Brain microvascular endothelial cell (primary cell): ENCODE measurements at regions not wholly inside any gene's neighbourhood (a gene's known extent, or its start where the extent isn't known, plus 50 kb on each side); places are given as distances from the start of the nearest gene placed in this dataset.

Source experiments
- DNase-seq: peaks from one replicate; pipeline ENCODE4 v3.0.0-alpha.2; 2020
- H3K27ac ChIP-seq: fragments of 250-450 bp; sonication (Bioruptor Pico); 2 replicates; pipeline ENCODE4 v1.5.1; 2020; ENCODE audit warnings: mild to moderate bottlenecking, moderate library complexity
- H3K27me3 ChIP-seq: fragments of 250-450 bp; sonication (Bioruptor Pico); replicated peaks from 2 replicates; pipeline ENCODE4 v1.5.1; 2020; ENCODE audit warnings: mild to moderate bottlenecking
- H3K36me3 ChIP-seq: fragments of 250-450 bp; sonication (Bioruptor Pico); replicated peaks from 2 replicates; pipeline ENCODE4 v1.5.1; 2020; ENCODE audit warnings: mild to moderate bottlenecking
- H3K4me3 ChIP-seq: 2 replicates; pipeline ENCODE4 v1.5.1; 2011; ENCODE audit warnings: low read depth, mild to moderate bottlenecking, control low read depth, low read length, moderate library complexity
- in situ Hi-C: cut with HindIII; loops from 2 replicates; pipeline ENCODE4 v1.10.0; 2017; ENCODE audit warnings: low sequenced_read_pairs, low pct_ligation_motif_present
- TF ChIP-seq, protein P1 (sequence below): IDR thresholded peaks from 2 replicates; pipeline ENCODE4 v1.5.1; 2011; ENCODE audit warnings: low read depth, mild to moderate bottlenecking, moderate library complexity, low read length, control low read depth, inconsistent platforms; ENCODE audit errors: missing control alignments

DNA sequence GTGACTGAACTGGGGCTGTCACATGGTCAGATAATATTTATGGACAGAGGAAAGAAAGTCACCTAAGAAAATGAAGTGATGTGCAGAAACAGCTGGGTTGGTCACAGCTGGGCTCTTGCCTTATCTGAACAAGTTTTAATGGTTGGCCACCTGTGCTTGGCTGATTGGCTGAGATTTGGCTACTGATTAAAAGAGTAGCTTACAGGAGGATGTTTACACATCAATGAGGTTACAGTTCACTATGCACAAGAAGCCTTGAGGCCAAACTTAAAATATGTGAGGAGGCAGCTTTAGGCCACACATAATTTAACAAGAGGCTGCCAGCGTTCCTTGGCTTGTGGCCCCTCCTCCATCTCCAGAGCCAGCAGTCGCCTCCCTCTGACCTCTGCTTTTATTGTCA, 99.2 kb upstream of the C1QTNF9B start:
- no peak overlapping the region for H3K27ac ChIP-seq
- TF ChIP-seq, protein P1, sequence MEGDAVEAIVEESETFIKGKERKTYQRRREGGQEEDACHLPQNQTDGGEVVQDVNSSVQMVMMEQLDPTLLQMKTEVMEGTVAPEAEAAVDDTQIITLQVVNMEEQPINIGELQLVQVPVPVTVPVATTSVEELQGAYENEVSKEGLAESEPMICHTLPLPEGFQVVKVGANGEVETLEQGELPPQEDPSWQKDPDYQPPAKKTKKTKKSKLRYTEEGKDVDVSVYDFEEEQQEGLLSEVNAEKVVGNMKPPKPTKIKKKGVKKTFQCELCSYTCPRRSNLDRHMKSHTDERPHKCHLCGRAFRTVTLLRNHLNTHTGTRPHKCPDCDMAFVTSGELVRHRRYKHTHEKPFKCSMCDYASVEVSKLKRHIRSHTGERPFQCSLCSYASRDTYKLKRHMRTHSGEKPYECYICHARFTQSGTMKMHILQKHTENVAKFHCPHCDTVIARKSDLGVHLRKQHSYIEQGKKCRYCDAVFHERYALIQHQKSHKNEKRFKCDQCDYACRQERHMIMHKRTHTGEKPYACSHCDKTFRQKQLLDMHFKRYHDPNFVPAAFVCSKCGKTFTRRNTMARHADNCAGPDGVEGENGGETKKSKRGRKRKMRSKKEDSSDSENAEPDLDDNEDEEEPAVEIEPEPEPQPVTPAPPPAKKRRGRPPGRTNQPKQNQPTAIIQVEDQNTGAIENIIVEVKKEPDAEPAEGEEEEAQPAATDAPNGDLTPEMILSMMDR = no peak
- no peaks in the 10 kb centered on the region for H3K36me3 ChIP-seq
- H3K4me3 ChIP-seq = no peak overlapping the region
- no peaks in the 10 kb centered on the region for H3K27me3 ChIP-seq
- in situ Hi-C loops = no loop called here
- no peak for DNase-seq

DNA sequence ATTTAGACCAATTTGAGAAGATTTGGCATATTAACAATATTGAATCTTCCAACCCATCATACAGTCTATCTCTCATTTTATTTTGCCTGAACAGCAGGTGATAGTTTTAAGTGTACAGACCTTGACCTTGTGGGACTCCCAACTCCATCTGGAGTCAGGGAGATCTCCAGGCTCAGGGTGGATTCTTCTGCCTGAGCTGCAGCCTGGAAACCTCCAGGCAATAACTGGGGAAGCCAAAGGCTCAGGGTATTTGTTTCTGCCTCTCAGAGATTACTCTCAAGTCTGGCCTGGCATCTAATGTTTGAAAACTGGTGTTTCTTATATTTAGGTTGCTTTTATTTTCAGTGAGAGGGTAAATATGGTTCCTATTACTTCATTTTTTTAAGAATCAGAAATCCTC, 102.1 kb upstream of the C1QTNF9B start:
- no peaks in the 10 kb centered on the region for H3K27me3 ChIP-seq
- no peaks in the 10 kb centered on the region for H3K36me3 ChIP-seq
- in situ Hi-C loops = no loop called here
- DNase-seq = no peak
- no peak overlapping the region for H3K4me3 ChIP-seq
- H3K27ac ChIP-seq = no peak overlapping the region
- TF ChIP-seq, protein P1 = no peak

DNA sequence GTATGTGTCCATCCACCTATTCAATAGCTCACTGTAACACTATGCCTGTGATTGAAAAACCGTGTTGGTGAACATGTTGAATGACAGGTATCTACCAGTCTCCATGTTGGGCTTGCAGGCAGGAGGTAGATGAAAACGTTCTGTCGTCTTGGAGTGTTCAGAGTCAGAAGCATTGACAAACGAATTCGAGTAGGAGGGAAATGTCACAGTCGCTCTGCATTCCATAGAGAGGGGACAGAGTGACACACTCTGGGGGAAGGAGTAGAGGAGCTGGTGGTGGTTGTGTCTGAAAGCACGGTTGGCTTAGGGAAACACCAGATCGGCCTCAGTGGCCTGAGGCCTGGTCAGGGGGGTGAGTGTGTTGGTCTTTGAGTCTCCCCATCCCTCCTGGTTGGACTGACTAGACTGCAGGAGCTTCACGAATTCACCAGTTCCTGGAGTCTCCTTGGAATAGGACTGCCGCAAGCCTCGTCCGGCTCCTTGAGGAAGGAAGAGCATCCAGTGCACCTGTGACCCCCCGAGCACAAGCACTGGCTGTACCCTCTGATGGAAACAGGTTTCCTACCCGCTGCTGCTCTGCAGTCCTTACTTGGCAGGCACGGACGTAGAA, 105.0 kb upstream of the C1QTNF9B start:
- TF ChIP-seq, protein P1 = no peak
- Histone ChIP-seq H3K36me3 (no peaks in the 10 kb centered on the region), H3K4me3 (no peak overlapping the region), H3K27me3 (no peaks in the 10 kb centered on the region), H3K27ac (no peak overlapping the region)
- in situ Hi-C loops = loop anchor here (25.0 kb wide), 1 partner anchor 210 kb away; no protein-coding TSS in a partner anchor
- DNase-seq = no peak

DNA sequence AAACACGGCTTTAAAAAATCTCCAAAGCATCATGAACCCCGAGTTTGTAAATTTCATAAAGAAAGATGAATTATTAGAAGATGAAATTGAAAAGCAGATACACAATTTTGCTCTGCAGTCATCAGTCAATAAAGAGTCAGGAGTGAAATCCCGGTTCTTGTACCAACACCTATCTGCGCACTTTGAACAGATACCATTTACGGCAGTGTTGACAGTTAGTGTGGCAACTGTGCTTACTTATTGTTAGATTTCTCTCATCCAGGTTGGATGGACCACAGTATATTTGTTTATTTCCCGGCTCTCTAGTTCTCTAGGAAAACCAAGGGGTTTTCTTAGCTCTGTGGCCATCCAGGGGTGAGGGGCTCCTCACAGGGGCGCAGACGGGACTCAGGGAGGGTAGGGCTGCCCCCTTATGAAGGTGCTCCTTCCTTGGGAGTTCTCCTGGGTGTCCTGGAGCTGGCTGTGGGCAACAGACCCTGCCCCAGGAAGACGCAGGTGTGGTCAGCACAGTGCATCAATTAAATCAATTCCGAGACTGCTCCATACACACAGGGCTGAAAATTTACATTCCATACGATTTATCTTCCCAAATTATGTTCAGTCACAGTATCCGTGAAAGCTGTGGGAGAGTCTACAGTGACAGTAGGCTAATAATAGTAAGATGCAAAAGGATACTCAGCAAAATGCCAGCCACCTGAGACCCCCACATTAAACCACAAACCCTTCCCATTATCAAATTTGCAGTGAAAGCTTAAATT, 107.0 kb upstream of the C1QTNF9B start:
- in situ Hi-C loops = loop anchor here (25.0 kb wide), 1 partner anchor 208 kb away; no protein-coding TSS in a partner anchor
- H3K27me3 ChIP-seq = no peaks in the 10 kb centered on the region
- no peak overlapping the region for H3K4me3 ChIP-seq
- no peak overlapping the region for H3K27ac ChIP-seq
- no peaks in the 10 kb centered on the region for H3K36me3 ChIP-seq
- TF ChIP-seq, protein P1 = no peak
- no peak for DNase-seq

DNA sequence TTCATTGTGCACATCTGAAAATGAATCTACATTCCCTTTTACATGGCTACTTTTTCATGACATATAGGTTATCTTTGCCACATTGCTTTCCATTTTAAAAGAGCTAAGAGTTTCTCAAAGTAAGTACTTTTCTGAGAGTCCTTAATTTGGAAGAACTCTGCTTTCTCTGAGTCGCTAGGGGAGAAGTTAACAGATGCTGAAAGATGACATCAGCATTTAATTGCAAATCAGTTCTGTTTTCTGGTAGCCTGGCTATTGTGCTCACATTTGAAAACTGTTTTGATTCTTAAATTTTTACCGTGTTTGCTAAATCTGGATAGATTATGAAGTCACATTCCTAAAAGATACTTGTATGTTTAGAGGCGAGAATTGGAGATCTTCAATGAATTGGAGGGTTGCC, 107.7 kb upstream of the C1QTNF9B start:
- DNase-seq = no peak
- TF ChIP-seq, protein P1 = no peak
- Histone ChIP-seq H3K4me3 (no peak overlapping the region), H3K27me3 (no peaks in the 10 kb centered on the region), H3K36me3 (no peaks in the 10 kb centered on the region), H3K27ac (no peak overlapping the region)
- in situ Hi-C loops = loop anchor here (25.0 kb wide), 1 partner anchor 207 kb away; no protein-coding TSS in a partner anchor
